Activated CD4-positive, alpha-beta memory T cell treated with anti-CD3 and anti-CD28 coated beads, Interleukin-2, amount 10 ng/mL, durations not matched to agents 7 days and 5 days (primary cell): ENCODE measurements at regions not wholly inside any gene's neighbourhood (a gene's known extent, or its start where the extent isn't known, plus 50 kb on each side); places are given as distances from the start of the nearest gene placed in this dataset.

Experiments used
- CTCF ChIA-PET: fragments of 350-600 bp; sonication (Branson Sonifier 250); formaldehyde crosslinking; loops from one replicate; lab custom pipeline; 2021; ENCODE audit warnings: antibody characterized with exemption, inconsistent platforms; lab: Charles Lee
- POLR2A ChIA-PET: fragments of 350-600 bp; sonication (Branson Sonifier 250); formaldehyde crosslinking; loops from one replicate; lab custom pipeline; 2021; ENCODE audit warnings: antibody characterized with exemption; lab: Charles Lee
- DNase-seq: peaks from one replicate; pipeline ENCODE4 v3.0.0-alpha.2; 2020
- H3K27ac Mint-ChIP-seq: one replicate; pipeline ENCODE4 v1.8.0; 2021; ENCODE audit warnings: mild to moderate bottlenecking, mixed read lengths
- H3K27me3 Mint-ChIP-seq: one replicate; pipeline ENCODE4 v1.8.0; 2021; ENCODE audit warnings: mixed read lengths
- H3K36me3 Mint-ChIP-seq: one replicate; pipeline ENCODE4 v1.8.0; 2021; ENCODE audit warnings: low read depth, mixed read lengths
- H3K4me1 Mint-ChIP-seq: one replicate; pipeline ENCODE4 v1.8.0; 2021; ENCODE audit warnings: mixed read lengths
- H3K4me3 Mint-ChIP-seq: one replicate; pipeline ENCODE4 v1.8.0; 2021; ENCODE audit warnings: mild to moderate bottlenecking, mixed read lengths
- H3K9me3 Mint-ChIP-seq: one replicate; pipeline ENCODE4 v1.8.0; 2021; ENCODE audit warnings: mixed read lengths

DNA sequence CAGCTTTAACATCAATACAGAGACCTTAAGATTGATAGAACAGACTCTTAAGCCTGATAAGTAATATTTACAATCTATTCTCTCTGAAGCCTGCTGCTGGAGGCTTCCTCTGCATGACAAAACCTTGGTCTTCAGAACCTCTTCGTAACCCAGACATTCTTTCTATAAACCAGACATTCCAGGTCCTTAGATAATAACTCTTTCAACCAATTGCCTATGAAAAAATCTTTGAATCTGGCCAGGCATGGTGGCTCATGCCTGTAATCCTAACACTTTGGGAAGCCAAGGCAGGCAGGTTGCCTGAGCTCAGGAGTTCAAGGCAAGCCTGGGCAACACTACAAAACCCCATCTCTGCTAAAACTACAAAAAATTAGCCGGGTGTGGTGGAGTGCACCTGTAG lies 327.8 kb downstream of the ENC1 start:
- Mint-ChIP-seq H3K27me3 (peaks cover 7% of the 10 kb centered on the region), H3K36me3 (no peaks in the 10 kb centered on the region), H3K4me1 (no peaks in the 10 kb centered on the region), H3K27ac (no peak overlapping the region), H3K9me3 (no peaks in the 10 kb centered on the region), H3K4me3 (no peak overlapping the region)
- ChIA-PET CTCF (no interaction called here), POLR2A (no interaction called here)
- DNase-seq, result no peak

DNA sequence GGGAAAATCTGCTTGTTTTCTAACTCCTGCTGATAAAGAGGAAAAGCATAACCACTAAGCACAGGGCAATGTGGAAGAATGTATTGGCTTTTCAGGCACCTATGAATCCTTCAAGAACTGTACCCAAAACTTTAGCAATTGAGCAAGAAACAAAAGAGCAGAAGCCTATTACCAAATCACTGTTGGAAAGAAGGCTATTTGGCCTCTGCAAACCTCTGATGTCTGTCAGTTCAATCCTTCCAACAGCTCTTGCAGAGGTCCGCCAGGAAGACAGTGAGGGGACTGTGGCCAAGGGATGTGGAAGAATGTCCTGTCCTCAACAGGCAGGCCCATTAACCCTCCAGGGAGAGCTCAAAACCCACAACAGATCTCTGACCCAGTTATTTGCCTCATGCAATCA lies 328.6 kb downstream of the ENC1 start:
- ChIA-PET POLR2A (no interaction called here), CTCF (no interaction called here)
- no peak for DNase-seq
- no peak overlapping the region for H3K4me3 Mint-ChIP-seq
- no peak overlapping the region for H3K27ac Mint-ChIP-seq
- no peaks in the 10 kb centered on the region for H3K9me3 Mint-ChIP-seq
- H3K36me3 Mint-ChIP-seq, result no peaks in the 10 kb centered on the region
- H3K27me3 Mint-ChIP-seq, result peaks cover 7% of the 10 kb centered on the region
- H3K4me1 Mint-ChIP-seq, result no peaks in the 10 kb centered on the region

DNA sequence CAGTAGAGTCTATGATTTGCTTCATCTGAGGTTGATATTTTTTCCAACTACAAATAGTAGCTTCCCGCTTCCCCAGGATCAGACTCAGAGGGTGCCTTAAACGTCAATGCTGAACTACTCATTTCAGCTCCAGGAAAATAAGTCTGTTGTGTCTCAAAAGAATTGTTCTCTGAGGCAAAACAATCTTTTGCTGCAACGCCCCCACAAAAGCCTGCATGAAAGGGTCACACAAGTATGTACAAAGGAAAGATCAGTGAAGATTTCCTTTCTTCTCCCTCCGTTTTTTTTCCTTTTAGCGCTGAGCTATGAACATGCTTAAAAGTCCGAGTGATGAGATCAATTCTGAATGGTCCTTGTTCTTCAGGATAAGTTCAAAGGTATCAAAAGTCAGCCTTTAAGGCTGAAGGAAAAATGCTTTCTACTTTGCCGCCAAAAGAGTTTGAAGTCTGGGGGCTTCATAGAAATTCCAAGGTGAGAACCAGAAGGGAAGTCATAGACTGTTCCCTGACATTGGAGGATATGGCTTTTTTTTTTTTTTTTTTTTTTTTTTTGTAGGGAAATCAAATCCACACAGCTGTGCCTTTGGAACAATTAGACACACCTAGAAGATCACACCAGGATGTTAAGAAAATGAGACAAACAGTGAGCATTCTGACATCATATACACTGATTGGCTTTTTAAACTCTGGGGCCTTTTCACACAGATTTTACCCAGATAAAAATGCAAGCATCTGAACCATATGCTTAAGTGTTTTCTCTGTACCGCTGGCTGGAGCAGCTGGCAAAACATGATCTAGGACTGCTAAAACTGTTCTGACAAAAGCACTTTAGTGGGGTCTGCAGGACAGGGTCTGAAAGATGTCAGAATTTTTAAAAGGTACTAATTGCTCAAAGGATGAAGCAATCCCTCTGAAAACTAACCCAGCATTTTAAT lies 329.3 kb downstream of the ENC1 start:
- Mint-ChIP-seq H3K36me3 (no peaks in the 10 kb centered on the region), H3K27ac (no peak overlapping the region), H3K27me3 (peaks cover 7% of the 10 kb centered on the region), H3K4me3 (no peak overlapping the region), H3K4me1 (no peaks in the 10 kb centered on the region), H3K9me3 (no peaks in the 10 kb centered on the region)
- no peak for DNase-seq
- CTCF ChIA-PET, result no interaction called here
- POLR2A ChIA-PET, result no interaction called here

DNA sequence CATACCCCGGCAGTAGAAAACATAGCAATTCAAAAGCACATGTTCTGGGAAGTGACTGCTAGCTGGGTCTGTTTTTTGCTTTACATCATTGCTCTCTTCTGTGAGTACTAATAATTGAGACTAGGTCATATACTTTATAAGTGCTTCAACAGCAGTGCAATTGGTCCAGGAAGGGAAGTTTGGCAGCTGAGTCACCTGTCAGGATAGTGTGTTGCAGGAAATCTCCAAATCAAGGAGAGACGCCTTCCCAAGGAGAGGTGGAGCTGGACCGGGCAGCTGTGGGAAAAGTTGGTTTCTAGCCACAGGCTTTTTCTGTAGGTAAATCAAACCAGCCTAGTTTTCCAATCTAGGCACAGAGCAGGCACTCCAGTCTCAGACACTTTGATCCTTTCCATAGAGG lies 330.1 kb downstream of the ENC1 start:
- Mint-ChIP-seq H3K36me3 (no peaks in the 10 kb centered on the region), H3K4me1 (no peaks in the 10 kb centered on the region), H3K27ac (no peak overlapping the region), H3K4me3 (no peak overlapping the region), H3K27me3 (peaks cover 7% of the 10 kb centered on the region), H3K9me3 (no peaks in the 10 kb centered on the region)
- ChIA-PET CTCF (interaction anchor here (1.0 kb wide), 1 partner anchor 12 kb away, joined by 3 read pairs; no protein-coding TSS in a partner anchor), POLR2A (no interaction called here)
- DNase-seq, result no peak

DNA sequence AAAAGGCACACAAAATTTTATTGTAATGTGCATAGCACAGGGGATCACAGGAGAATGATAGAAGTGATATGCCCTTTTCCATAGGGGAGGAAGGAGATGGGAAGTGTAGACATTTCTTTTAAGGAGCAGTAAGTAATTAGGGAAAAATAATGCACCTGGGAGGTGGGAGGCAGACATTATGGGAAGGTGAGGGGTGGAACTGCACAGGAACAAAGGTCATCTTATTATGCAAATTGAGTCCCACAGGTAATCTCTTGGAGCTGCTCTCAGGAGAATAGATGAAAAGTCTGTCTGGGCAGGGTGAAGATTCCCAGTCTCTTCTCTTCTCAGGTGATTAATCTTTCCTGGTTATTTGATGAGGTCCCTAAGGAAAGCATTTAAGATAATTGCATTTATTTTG lies 331.5 kb downstream of the ENC1 start:
- no peaks in the 10 kb centered on the region for H3K9me3 Mint-ChIP-seq
- no peaks in the 10 kb centered on the region for H3K36me3 Mint-ChIP-seq
- CTCF ChIA-PET, result no interaction called here
- POLR2A ChIA-PET, result no interaction called here
- no peak overlapping the region for H3K27ac Mint-ChIP-seq
- DNase-seq, result no peak
- no peak overlapping the region for H3K4me3 Mint-ChIP-seq
- H3K27me3 Mint-ChIP-seq, result peaks cover 9% of the 10 kb centered on the region
- no peaks in the 10 kb centered on the region for H3K4me1 Mint-ChIP-seq

DNA sequence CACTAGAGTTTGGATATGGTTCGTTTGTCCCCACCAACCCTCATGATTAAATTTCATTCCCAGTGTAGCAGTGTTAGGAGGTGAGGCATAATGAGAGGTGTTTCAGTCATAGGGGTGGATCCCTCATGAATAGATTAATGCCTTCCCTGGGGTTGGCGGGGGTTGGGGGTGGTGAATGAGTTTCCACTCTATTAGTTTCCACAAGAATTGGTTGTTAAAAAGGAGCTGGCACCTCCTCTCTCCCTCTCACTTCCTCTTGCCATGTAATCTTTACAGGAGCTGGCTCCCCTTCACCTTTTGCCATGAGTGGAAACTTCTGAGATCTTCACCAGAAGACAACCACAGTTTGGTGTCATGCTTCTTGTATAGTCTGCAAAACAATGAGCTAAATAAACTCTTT lies 333.7 kb downstream of the ENC1 start:
- peaks cover 6% of the 10 kb centered on the region for H3K27me3 Mint-ChIP-seq
- ChIA-PET CTCF (no interaction called here), POLR2A (no interaction called here)
- no peaks in the 10 kb centered on the region for H3K4me1 Mint-ChIP-seq
- H3K9me3 Mint-ChIP-seq, result no peaks in the 10 kb centered on the region
- H3K27ac Mint-ChIP-seq, result no peak overlapping the region
- no peak for DNase-seq
- no peaks in the 10 kb centered on the region for H3K36me3 Mint-ChIP-seq
- H3K4me3 Mint-ChIP-seq, result no peak overlapping the region

DNA sequence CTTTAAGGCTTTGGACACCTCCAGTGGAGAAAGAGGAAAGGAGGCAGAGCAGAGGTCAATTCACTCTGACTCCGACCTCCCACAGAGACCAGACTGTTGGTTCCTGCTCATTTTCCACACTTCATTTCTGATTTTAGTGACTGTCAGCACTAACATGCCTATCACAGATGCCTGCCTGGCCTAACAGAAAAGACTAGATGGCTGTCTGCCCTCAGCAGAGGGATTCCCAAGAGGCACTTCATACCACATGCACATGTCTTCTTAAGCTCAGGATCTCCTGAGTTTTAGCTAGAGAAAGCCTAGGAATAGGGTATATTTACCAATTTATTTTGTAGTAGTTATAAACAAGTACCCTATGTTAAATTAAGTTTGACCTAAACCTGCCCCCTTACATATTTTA lies 336.0 kb downstream of the ENC1 start:
- no peaks in the 10 kb centered on the region for H3K36me3 Mint-ChIP-seq
- no peaks in the 10 kb centered on the region for H3K9me3 Mint-ChIP-seq

DNA sequence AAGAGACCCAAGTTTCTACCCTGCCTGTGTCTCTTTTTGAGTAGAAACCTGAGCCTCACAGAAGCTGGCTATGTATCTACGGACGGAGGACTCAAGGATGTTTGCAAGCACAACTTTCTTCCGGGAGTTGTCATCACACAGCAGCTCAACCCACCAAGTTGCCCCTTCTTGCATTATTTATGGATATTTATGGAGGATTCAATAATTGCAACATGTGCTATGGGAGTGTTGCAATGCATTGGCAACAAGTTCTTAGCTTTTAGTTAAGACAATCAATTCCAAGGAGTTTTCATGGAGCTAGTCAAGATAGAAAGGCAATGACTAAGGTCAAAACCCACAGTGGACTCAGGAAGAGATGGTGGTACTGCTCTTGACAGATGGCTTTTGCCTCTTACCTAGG lies 336.9 kb downstream of the ENC1 start:
- Mint-ChIP-seq H3K27ac (no peak overlapping the region), H3K36me3 (no peaks in the 10 kb centered on the region), H3K4me1 (no peaks in the 10 kb centered on the region), H3K9me3 (no peaks in the 10 kb centered on the region), H3K4me3 (no peak overlapping the region), H3K27me3 (peaks cover 8% of the 10 kb centered on the region)
- ChIA-PET CTCF (no interaction called here), POLR2A (no interaction called here)
- DNase-seq, result no peak

More for the DNA sequence above, 336.0 kb downstream of the ENC1 start:
- Mint-ChIP-seq H3K4me1 (no peaks in the 10 kb centered on the region), H3K4me3 (no peak overlapping the region), H3K27ac (no peak overlapping the region), H3K27me3 (peaks cover 9% of the 10 kb centered on the region)
- POLR2A ChIA-PET, result no interaction called here
- CTCF ChIA-PET, result no interaction called here
- no peak for DNase-seq

DNA sequence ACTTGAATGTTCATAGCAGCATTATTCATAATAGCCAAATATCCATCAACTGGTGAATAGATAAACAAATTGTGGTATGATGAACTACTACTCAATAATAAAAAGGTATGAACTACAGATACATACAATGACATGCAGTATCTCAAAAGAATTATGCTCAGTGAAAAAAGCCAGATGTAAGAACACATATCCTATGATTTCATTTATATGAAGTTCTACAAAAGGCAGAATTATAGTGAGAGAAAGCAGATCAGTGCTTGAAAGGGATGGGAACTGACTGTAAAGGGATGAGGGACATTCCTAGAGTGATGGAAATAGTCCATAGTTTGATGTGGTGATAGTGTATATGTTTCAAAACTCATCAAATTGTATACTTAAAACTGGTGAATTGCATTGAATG lies 339.0 kb downstream of the ENC1 start:
- no peak for DNase-seq
- H3K27ac Mint-ChIP-seq, result no peak overlapping the region
- no peaks in the 10 kb centered on the region for H3K4me1 Mint-ChIP-seq
- no peaks in the 10 kb centered on the region for H3K36me3 Mint-ChIP-seq
- ChIA-PET CTCF (no interaction called here), POLR2A (no interaction called here)
- peaks cover 8% of the 10 kb centered on the region for H3K27me3 Mint-ChIP-seq
- no peaks in the 10 kb centered on the region for H3K9me3 Mint-ChIP-seq
- no peak overlapping the region for H3K4me3 Mint-ChIP-seq

DNA sequence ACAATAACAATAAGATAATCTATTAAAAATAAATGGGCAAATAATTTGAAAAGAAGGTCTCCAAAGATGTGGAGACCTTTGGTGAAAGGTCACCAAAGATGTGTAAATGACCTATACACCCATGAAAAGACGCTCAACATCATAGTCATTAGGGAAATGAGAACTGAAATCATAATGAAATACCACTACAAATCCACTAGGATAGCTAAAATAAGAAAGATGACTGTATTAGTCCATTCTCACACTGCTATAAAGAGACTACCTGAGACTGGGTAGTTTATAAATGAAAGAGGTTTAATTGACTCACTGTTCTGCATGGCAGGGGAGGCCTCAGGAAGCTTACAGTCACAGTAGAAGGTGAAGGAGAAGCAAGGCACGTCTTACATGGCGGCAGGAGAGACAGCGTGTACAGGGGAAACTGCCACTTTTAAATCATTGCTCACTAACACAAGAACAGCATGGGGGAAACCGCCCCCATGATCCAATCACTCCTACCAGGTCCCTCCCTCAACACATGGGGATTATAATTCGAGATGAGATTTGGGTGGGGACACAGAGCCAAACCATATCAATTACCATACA lies 339.6 kb downstream of the ENC1 start:
- no peaks in the 10 kb centered on the region for H3K4me1 Mint-ChIP-seq
- H3K36me3 Mint-ChIP-seq, result no peaks in the 10 kb centered on the region
- H3K27me3 Mint-ChIP-seq, result peaks cover 8% of the 10 kb centered on the region

DNA sequence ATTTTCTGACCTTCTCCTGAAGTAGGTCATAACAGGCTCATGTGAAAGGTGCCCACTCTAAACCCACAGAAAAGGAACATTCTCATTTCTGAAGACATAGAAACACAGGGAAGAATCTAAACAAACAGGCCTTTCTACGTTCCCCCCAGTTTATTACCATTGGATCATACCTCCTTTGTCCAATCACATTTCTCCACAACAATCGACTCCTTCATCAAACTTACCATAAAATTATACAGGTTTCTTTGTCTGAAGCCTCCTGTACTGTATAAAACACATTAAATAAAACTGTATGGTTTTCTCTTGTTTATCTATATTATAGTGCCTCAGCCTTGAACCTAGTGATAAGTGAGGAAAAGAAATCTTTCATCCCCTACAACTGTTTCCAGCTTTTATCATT lies 340.7 kb downstream of the ENC1 start:
- no peak for DNase-seq
- no peaks in the 10 kb centered on the region for H3K36me3 Mint-ChIP-seq
- ChIA-PET POLR2A (no interaction called here), CTCF (no interaction called here)
- no peak overlapping the region for H3K4me3 Mint-ChIP-seq
- no peaks in the 10 kb centered on the region for H3K4me1 Mint-ChIP-seq
- H3K27ac Mint-ChIP-seq, result no peak overlapping the region
- no peaks in the 10 kb centered on the region for H3K9me3 Mint-ChIP-seq
- peaks cover 7% of the 10 kb centered on the region for H3K27me3 Mint-ChIP-seq

More for the DNA sequence above, 339.6 kb downstream of the ENC1 start:
- no peak overlapping the region for H3K4me3 Mint-ChIP-seq
- H3K27ac Mint-ChIP-seq, result no peak overlapping the region
- DNase-seq, result no peak
- CTCF ChIA-PET, result no interaction called here
- H3K9me3 Mint-ChIP-seq, result no peaks in the 10 kb centered on the region
- POLR2A ChIA-PET, result no interaction called here

DNA sequence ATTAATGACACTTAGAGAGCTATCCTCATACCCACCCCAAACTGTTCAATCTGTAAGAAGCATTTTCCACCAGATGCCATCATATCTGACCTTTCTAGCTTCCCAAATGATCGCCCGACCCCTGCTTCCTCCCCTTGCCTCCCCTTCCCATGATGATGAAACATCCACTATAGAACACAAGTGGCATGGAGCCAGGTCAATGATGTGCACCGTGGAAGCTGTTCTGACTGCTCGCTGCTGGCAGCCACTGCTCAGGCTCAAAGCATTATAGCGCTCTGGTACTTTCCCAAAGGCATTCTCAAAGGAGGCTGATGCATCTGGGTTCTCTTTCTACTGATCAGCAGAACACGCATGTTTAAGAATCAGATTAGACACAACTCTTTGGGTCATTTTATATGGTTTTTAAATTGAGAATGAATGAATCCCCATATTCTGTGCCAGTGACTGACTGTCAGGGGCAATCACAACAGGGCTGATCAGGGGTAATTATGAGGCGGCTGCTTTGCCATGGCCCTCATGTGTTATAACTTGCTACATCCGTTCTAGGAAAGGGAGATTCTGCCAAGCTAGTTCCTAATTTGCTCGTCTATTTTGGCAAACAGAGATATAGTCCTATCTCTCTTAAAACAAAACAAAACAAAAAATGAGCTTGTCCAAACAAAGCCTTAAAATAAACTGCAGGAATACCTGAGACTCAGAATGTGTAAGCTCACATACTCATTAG lies 343.7 kb downstream of the ENC1 start:
- POLR2A ChIA-PET, result interaction anchor here (0.5 kb wide), 1 partner anchor 711 kb away, joined by 3 read pairs; no protein-coding TSS in a partner anchor
- Mint-ChIP-seq H3K36me3 (no peaks in the 10 kb centered on the region), H3K27me3 (peaks cover 7% of the 10 kb centered on the region), H3K4me1 (no peaks in the 10 kb centered on the region), H3K9me3 (no peaks in the 10 kb centered on the region), H3K27ac (no peak overlapping the region), H3K4me3 (no peak overlapping the region)
- no peak for DNase-seq
- CTCF ChIA-PET, result no interaction called here

DNA sequence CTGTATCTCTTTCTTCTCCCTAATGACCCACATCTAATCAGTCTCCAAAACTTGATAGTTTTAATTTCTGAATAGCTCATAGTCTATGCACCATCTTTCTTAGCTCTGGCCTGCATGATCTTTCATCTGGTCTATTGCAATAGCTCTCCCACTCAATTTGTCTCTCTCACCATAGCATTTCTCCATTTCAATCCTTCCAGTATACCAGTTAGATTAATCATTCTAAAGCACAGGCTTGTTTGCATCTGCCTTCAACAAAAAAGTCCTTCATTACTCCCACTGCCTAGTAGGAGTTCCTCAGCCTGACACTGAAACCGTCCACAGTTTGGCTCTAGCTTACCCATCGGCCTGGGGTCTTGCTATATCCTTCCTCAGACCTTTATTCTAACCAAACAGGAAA lies 344.9 kb downstream of the ENC1 start:
- H3K27me3 Mint-ChIP-seq, result peaks cover 9% of the 10 kb centered on the region
- H3K27ac Mint-ChIP-seq, result no peak overlapping the region
- CTCF ChIA-PET, result no interaction called here
- no peaks in the 10 kb centered on the region for H3K9me3 Mint-ChIP-seq
- POLR2A ChIA-PET, result no interaction called here
- no peaks in the 10 kb centered on the region for H3K4me1 Mint-ChIP-seq
- H3K4me3 Mint-ChIP-seq, result no peak overlapping the region
- no peak for DNase-seq
- H3K36me3 Mint-ChIP-seq, result no peaks in the 10 kb centered on the region
